ENCODE measurements at regions not wholly inside any gene's neighbourhood (a gene's known extent, or its start where the extent isn't known, plus 50 kb on each side); places are given as distances from the start of the nearest gene placed in this dataset.

GRCh38 chr1:224805889-224806288 lies 123.6 kb upstream of the DNAH14 start:
- TF ChIP-seq CTCF (conservative IDR thresholded peaks at IDR 0.05 in 1 of 2, IDR thresholded peaks at IDR 0.05 in 1 of 2; ENCODE audit: extremely low read depth in 1 of 2, insufficient read depth in 1 of 2, low read depth in 1 of 2, low read length in 2 of 2) (no peak), EZH2 (IDR thresholded peaks at IDR 0.05; ENCODE audit: borderline replicate concordance, low read length) (no peak)

All from mammary epithelial cell (primary cell).